ENCODE measurements at regions not wholly inside any gene's neighbourhood (a gene's known extent, or its start where the extent isn't known, plus 50 kb on each side); places are given as distances from the start of the nearest gene placed in this dataset.

DNA sequence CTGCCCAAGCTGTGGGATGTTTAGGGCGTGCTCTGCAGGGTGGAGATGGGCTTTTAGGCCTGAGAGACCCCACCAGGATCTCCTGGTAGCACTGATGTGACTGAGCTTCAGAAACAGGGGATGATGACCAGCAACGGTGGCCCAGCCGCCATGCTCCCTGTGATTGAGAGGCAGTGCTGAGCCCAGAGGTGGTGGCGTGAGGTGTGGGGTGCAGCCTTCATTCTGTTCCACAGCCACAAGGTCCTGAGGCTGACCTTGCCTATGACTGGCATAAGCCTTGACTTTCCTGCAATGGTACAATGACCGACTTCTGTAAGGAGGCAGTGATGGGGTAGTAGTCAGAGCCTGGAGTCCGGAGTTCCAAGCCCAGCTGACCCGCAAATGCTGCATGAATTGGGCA, 263.3 kb downstream of the TSN start:
- no peak overlapping the region for H3K27ac ChIP-seq

DNA sequence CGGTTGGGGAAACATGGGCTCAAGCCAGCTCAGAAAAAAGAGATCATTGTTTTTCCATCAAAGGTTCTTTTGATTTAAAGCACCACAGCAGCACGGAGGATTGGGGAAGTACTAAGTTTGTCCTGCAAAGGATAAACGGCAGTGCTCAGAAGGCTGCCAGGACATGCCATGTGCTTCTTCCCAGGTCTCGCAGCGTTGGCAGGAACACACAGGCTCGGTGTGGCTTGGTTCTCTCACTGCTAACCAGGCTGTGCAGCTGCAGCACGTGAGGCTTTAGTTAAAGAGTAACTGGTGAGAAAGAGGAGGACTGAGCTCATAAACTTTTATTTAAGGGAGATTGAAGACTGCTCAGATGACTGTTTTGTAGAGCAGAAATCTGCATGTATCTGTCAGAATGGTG, 264.3 kb downstream of the TSN start:
- TF ChIP-seq, protein P1, sequence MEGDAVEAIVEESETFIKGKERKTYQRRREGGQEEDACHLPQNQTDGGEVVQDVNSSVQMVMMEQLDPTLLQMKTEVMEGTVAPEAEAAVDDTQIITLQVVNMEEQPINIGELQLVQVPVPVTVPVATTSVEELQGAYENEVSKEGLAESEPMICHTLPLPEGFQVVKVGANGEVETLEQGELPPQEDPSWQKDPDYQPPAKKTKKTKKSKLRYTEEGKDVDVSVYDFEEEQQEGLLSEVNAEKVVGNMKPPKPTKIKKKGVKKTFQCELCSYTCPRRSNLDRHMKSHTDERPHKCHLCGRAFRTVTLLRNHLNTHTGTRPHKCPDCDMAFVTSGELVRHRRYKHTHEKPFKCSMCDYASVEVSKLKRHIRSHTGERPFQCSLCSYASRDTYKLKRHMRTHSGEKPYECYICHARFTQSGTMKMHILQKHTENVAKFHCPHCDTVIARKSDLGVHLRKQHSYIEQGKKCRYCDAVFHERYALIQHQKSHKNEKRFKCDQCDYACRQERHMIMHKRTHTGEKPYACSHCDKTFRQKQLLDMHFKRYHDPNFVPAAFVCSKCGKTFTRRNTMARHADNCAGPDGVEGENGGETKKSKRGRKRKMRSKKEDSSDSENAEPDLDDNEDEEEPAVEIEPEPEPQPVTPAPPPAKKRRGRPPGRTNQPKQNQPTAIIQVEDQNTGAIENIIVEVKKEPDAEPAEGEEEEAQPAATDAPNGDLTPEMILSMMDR (conservative IDR thresholded peaks at IDR 0.05), result no peak

More for the DNA sequence above, 263.3 kb downstream of the TSN start:
- TF ChIP-seq, protein P1 (conservative IDR thresholded peaks at IDR 0.05), result no peak

DNA sequence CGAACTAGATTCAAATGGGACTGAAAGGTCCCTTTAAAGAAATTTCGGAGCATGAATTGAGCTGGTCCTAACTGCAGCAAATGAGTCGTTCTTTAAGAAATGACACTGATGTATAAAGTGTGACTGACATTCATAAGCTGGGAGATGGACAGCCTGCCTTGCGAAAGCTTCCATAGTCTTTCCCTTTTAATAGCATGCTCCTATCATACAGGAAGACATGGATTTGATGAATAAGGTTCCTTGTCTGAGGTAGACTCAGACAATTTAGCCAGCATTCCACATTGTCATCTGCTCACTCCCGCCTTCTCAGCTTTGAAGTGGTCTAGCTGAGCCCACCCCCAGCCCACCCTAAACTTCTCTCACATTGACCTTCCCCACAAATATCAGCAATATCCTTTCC, 264.9 kb downstream of the TSN start:
- peak overlapping the region; percentile 62 for H3K27ac ChIP-seq
- TF ChIP-seq, protein P1 (conservative IDR thresholded peaks at IDR 0.05), result no peak

More for the DNA sequence above, 264.3 kb downstream of the TSN start:
- H3K27ac ChIP-seq, result peak overlapping the region; percentile 62

DNA sequence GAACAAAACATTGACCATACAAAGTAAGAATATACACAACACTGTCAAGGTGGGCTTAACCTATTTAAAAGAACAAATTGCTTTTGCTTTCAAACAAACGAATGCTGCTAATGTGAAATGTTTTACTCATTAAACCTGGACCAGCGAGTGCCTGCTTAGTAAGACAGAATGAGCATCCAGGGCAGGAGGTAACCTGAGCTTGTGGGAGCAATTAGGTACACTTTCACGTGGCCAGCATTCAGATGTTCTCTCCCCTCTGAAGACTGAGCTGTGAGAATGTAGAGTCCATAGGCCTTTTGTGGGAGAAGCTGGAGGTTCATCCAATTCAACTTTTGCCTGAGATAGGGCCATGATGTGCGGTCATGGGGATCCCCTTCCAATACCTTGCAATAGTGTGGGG, 266.5 kb downstream of the TSN start:
- TF ChIP-seq, protein P1 (conservative IDR thresholded peaks at IDR 0.05), result no peak
- no peak overlapping the region for H3K27ac ChIP-seq

DNA sequence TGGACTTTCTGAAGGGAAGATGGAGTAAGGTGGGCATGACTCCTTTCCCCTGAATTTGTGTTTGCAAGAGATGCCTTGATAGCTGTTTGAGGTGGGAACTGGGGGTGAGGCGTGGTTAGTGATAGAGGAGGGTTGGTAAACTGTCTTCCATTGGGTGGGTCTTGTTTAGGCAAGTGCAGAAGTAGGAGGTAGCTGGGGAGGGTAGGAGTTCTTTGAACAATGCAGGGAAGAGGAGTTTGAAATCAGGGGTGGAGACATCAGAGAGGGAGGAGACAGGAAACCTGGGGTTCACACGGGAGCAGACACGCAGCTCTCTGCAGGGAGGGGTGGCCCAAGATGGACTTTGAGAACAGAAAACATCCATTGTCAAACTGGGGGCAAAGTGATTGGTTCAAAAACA, 267.1 kb downstream of the TSN start:
- TF ChIP-seq, protein P1 (conservative IDR thresholded peaks at IDR 0.05), result no peak
- no peak overlapping the region for H3K27ac ChIP-seq

DNA sequence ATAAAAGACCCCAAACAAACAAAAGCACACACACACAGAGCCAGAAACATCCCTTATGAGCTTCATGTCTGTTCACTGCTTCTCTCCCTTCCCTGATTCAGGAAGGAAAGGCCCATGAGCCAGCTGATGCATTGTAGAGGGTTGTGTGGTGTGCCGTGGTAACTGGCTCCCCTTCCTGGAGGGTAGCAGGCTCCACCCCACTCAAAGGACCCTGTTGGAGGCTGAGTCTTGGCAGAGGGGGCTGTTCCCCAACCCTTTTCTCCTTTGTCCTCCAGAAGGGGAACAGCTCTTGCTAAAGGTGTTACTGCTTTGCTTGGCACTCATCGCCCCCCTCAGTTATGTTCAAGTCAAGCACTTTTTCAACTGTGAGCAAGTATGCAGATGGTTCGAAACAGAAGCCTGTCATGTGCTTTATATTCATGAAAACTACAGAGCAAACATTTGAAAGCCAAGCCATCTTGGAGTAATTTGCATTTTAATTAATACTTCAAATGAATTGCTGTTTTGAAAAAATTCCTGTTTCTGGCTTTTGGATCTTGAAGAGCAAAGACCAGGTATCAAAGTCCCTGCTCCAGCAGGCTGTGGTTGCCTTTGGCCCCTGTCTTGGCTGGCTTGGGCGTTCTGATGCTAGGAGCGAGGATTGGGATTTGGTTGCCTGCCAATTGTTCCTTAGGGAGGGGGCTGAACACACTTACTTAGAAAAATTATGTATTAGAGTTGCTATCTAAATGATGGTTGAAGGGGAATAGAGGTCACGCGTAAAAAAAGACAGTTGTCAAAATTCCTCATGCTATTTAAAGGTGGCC, 267.8 kb downstream of the TSN start:
- TF ChIP-seq, protein P1 (conservative IDR thresholded peaks at IDR 0.05), result no peak
- no peak overlapping the region for H3K27ac ChIP-seq

DNA sequence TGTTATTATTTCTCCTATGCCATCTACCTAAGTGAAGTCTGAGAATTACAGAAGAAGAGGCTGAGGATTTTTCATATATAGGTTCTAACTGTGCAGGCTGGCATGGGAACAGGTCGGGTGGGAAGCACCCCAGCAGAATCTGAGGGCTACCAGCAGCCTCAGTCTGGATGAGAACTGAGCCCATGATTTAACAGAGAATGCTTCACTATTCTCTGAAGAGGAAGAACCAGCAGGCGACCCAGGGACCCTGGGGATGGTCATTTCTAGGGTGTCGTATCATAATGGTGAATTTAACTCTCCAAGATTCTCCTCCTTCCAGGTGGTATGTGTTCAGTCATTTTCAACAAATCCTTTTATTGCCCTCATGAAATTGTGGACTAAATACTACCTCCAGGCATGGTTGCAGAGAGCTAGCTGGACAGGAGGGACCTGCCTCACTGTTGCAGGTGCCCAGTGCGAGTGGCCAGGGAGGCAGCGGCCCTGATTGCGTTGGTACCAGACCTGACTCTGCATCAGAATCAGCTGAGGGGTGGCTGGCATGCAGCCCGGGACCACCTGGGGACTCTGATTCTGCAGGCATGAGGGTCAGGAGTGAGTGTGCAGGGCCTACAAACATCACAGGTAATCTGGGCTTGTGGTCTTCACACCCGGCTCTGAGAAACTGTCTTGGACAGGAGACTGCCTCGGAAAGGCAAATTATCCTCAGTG, 272.2 kb downstream of the TSN start:
- TF ChIP-seq, protein P1 (conservative IDR thresholded peaks at IDR 0.05), result no peak
- H3K27ac ChIP-seq, result no peak overlapping the region

Data from VCaP (cell line).